ENCODE measurements at regions not wholly inside any gene's neighbourhood (a gene's known extent, or its start where the extent isn't known, plus 50 kb on each side); places are given as distances from the start of the nearest gene placed in this dataset.

- TF ChIP-seq RAD21 (IDR thresholded peaks at IDR 0.05; ENCODE audit: low read length), result no peak
- no peak for TF ChIP-seq POLR2A (IDR thresholded peaks at IDR 0.05; ENCODE audit: low read depth, low read length)
- no peak for TF ChIP-seq RFX5 (IDR thresholded peaks at IDR 0.05; ENCODE audit: low read depth, low read length)
- no peak for TF ChIP-seq CTCF (conservative IDR thresholded peaks at IDR 0.05; ENCODE audit: low read depth, low read length)
- TF ChIP-seq SMC3 (IDR thresholded peaks at IDR 0.05; ENCODE audit: low read depth, low read length), result no peak
- TF ChIP-seq FOS (IDR thresholded peaks at IDR 0.05; ENCODE audit: low read depth, low read length), result peak; percentile 69
- no peak for TF ChIP-seq CEBPB (IDR thresholded peaks at IDR 0.05; ENCODE audit: low read depth, low read length)
- no peak for TF ChIP-seq MXI1 (IDR thresholded peaks at IDR 0.05; ENCODE audit: borderline replicate concordance, low read depth, low read length)
Observed at GRCh38 chr7:32670110-32671025, 175.1 kb downstream of the AVL9 start.
